NT2/D1 (cell line): ENCODE measurements at regions not wholly inside any gene's neighbourhood (a gene's known extent, or its start where the extent isn't known, plus 50 kb on each side); places are given as distances from the start of the nearest gene placed in this dataset.

Experiments
- DNase-seq: peaks from one replicate; pipeline ENCODE4 v3.0.0-alpha.2; 2011; ENCODE audit warnings: low read depth, low spot score
- H3K27me3 ChIP-seq: 2 replicates; pipeline ENCODE4 v1.6.0; 2011; ENCODE audit warnings: mild to moderate bottlenecking; ENCODE audit not compliant: insufficient read length, insufficient read depth
- H3K36me3 ChIP-seq: 2 replicates; pipeline ENCODE4 v1.6.1; 2011; ENCODE audit warnings: mild to moderate bottlenecking, low read length, mixed read lengths; ENCODE audit not compliant: insufficient read depth, insufficient read length
- H3K4me1 ChIP-seq: 2 replicates; pipeline ENCODE4 v1.5.1; 2011; ENCODE audit not compliant: insufficient read depth, insufficient read length
- H3K4me3 ChIP-seq: 2 replicates; pipeline ENCODE4 v1.5.1; 2011; ENCODE audit warnings: low read depth; ENCODE audit not compliant: insufficient read length
- H3K9ac ChIP-seq: 2 replicates; pipeline ENCODE4 v1.6.0; 2011; ENCODE audit warnings: low read depth; ENCODE audit not compliant: insufficient read length
- H3K9me3 ChIP-seq: 2 replicates; pipeline ENCODE4 v1.5.1; 2011; ENCODE audit warnings: mild to moderate bottlenecking, low read length; ENCODE audit not compliant: insufficient read depth
- SUZ12 ChIP-seq: IDR thresholded peaks from 2 replicates; pipeline ENCODE4 v1.6.1; 2011; ENCODE audit not compliant: insufficient read length, insufficient read depth; ENCODE audit errors: extremely low read depth
- YY1 ChIP-seq: IDR thresholded peaks from 2 replicates; pipeline ENCODE4 v1.6.1; 2011; ENCODE audit not compliant: insufficient read length, insufficient read depth
- ZNF274 ChIP-seq: IDR thresholded peaks from 2 replicates; pipeline ENCODE4 v1.6.1; 2011; ENCODE audit warnings: mild to moderate bottlenecking, low read depth, low read length

GRCh38 chr13:99709134-99709533 is 207.9 kb downstream of the TM9SF2 start:
- Histone ChIP-seq H3K4me1 (peaks cover 2% of the 10 kb centered on the region), H3K36me3 (no peaks in the 10 kb centered on the region), H3K4me3 (no peak overlapping the region), H3K27me3 (no peaks in the 10 kb centered on the region), H3K9ac (no peak overlapping the region), H3K9me3 (no peaks in the 10 kb centered on the region)
- DNase-seq, result no peak
- TF ChIP-seq SUZ12 (no peak), ZNF274 (no peak), YY1 (no peak)

GRCh38 chr13:99704390-99704789 is 203.1 kb downstream of the TM9SF2 start:
- Histone ChIP-seq H3K4me1 (peaks cover 2% of the 10 kb centered on the region), H3K4me3 (no peak overlapping the region), H3K36me3 (no peaks in the 10 kb centered on the region), H3K9ac (no peak overlapping the region), H3K9me3 (no peaks in the 10 kb centered on the region), H3K27me3 (no peaks in the 10 kb centered on the region)
- TF ChIP-seq ZNF274, result no peak
- TF ChIP-seq SUZ12, result no peak
- TF ChIP-seq YY1, result no peak
- DNase-seq, result no peak

- Histone ChIP-seq H3K9ac (no peak overlapping the region), H3K36me3 (no peaks in the 10 kb centered on the region), H3K9me3 (no peaks in the 10 kb centered on the region), H3K4me1 (no peaks in the 10 kb centered on the region), H3K4me3 (no peak overlapping the region), H3K27me3 (no peaks in the 10 kb centered on the region)
- TF ChIP-seq SUZ12, result no peak
- TF ChIP-seq ZNF274, result no peak
- no peak for TF ChIP-seq YY1
- DNase-seq, result no peak
Measured at GRCh38 chr13:99703908-99704307, 202.6 kb downstream of the TM9SF2 start.

GRCh38 chr13:99702687-99703319 is 201.5 kb downstream of the TM9SF2 start:
- DNase-seq, result no peak
- no peaks in the 10 kb centered on the region for H3K36me3 ChIP-seq
- no peaks in the 10 kb centered on the region for H3K9me3 ChIP-seq
- TF ChIP-seq SUZ12, result no peak
- no peak for TF ChIP-seq YY1
- H3K9ac ChIP-seq, result peak overlapping the region; percentile 34
- H3K4me1 ChIP-seq, result no peaks in the 10 kb centered on the region
- H3K4me3 ChIP-seq, result no peak overlapping the region
- H3K27me3 ChIP-seq, result no peaks in the 10 kb centered on the region

- no peaks in the 10 kb centered on the region for H3K9me3 ChIP-seq
- no peak for TF ChIP-seq ZNF274
- TF ChIP-seq YY1, result no peak
- no peak for TF ChIP-seq SUZ12
- H3K4me3 ChIP-seq, result no peak overlapping the region
- no peaks in the 10 kb centered on the region for H3K4me1 ChIP-seq
- H3K27me3 ChIP-seq, result no peaks in the 10 kb centered on the region
- DNase-seq, result no peak
- H3K9ac ChIP-seq, result no peak overlapping the region
- no peaks in the 10 kb centered on the region for H3K36me3 ChIP-seq
Measured at GRCh38 chr13:99700468-99700867, 199.2 kb downstream of the TM9SF2 start.

GRCh38 chr13:99698816-99699099 is 197.5 kb downstream of the TM9SF2 start:
- H3K36me3 ChIP-seq, result no peaks in the 10 kb centered on the region
- no peak overlapping the region for H3K9ac ChIP-seq

GRCh38 chr13:99698010-99698815 is 196.9 kb downstream of the TM9SF2 start:
- no peak overlapping the region for H3K4me3 ChIP-seq
- no peaks in the 10 kb centered on the region for H3K9me3 ChIP-seq
- H3K9ac ChIP-seq, result no peak overlapping the region
- no peak for DNase-seq
- no peaks in the 10 kb centered on the region for H3K27me3 ChIP-seq
- no peaks in the 10 kb centered on the region for H3K4me1 ChIP-seq
- no peak for TF ChIP-seq ZNF274
- TF ChIP-seq SUZ12, result no peak
- TF ChIP-seq YY1, result no peak
- H3K36me3 ChIP-seq, result no peaks in the 10 kb centered on the region

More at GRCh38 chr13:99698816-99699099, 197.5 kb downstream of the TM9SF2 start:
- TF ChIP-seq YY1 (no peak), SUZ12 (no peak), ZNF274 (no peak)
- no peak for DNase-seq
- Histone ChIP-seq H3K4me3 (no peak overlapping the region), H3K9me3 (no peaks in the 10 kb centered on the region), H3K4me1 (no peaks in the 10 kb centered on the region), H3K27me3 (no peaks in the 10 kb centered on the region)
